K562 (cell line): ENCODE measurements at regions not wholly inside any gene's neighbourhood (a gene's known extent, or its start where the extent isn't known, plus 50 kb on each side); places are given as distances from the start of the nearest gene placed in this dataset.

Experiments
- CBFB ChIP-seq: sonication (generic); formaldehyde crosslinking; IDR thresholded peaks from 2 replicates; pipeline ENCODE4 v1.4.0; 2020; ENCODE audit warnings: mild to moderate bottlenecking, missing genetic modification reagents
- EP300 ChIP-seq: IDR thresholded peaks from 2 replicates; pipeline ENCODE4 v1.6.1; 2012; ENCODE audit warnings: low read length, improper control_type of control experiment
- FOS ChIP-seq: IDR thresholded peaks from 3 replicates; pipeline ENCODE4 v1.6.1; 2011; ENCODE audit not compliant: insufficient read length; ENCODE audit errors: extremely low read depth
- MTF1 ChIP-seq: fragments of 250-450 bp; sonication (Bioruptor Pico); IDR thresholded peaks from 2 replicates; pipeline ENCODE4 v1.9.0; 2021; ENCODE audit warnings: moderate library complexity, mild to moderate bottlenecking, inconsistent platforms, borderline replicate concordance
- NFE2 ChIP-seq: IDR thresholded peaks from 2 replicates; pipeline ENCODE4 v1.6.1; 2014; ENCODE audit warnings: antibody characterized with exemption, low read depth
- POLR2A ChIP-seq: fragments of 450-650 bp; conservative IDR thresholded peaks from 2 replicates; pipeline ENCODE4 v1.6.1; 2016
- RAD51 ChIP-seq: fragments of 450-650 bp; IDR thresholded peaks from 2 replicates; pipeline ENCODE4 v1.7.1; 2016; ENCODE audit warnings: low read depth, mild to moderate bottlenecking, borderline replicate concordance
- SIN3A ChIP-seq, 2 experiments: fragments of 150-350 bp in 1 of 2; IDR thresholded peaks; 2 replicates each; pipeline ENCODE4 v1.6.1; 2011 to 2016; ENCODE audit warnings: borderline replicate concordance in 2 of 2, low read depth in 2 of 2, low read length in 2 of 2, mild to moderate bottlenecking in 2 of 2, moderate library complexity in 2 of 2; ENCODE audit not compliant: control insufficient read depth in 1 of 2
- TAF1 ChIP-seq: IDR thresholded peaks from 2 replicates; pipeline ENCODE4 v1.6.1; 2011; ENCODE audit warnings: mild to moderate bottlenecking, low read length, moderate library complexity; ENCODE audit not compliant: insufficient read depth, control insufficient read depth, severe bottlenecking; ENCODE audit errors: extremely low read depth
- TRIM28 ChIP-seq: fragments of 450-650 bp; IDR thresholded peaks from 2 replicates; pipeline ENCODE4 v1.6.1; 2017
- YBX1 ChIP-seq: fragments of 450-650 bp; IDR thresholded peaks from 2 replicates; pipeline ENCODE4 v1.7.1; 2016; ENCODE audit warnings: mild to moderate bottlenecking
- ZSCAN32 ChIP-seq: fragments of 450-650 bp; formaldehyde crosslinking; IDR thresholded peaks from 2 replicates; pipeline ENCODE4 v1.4.0; 2020; ENCODE audit warnings: mild to moderate bottlenecking, moderate library complexity
- TF ChIP-seq, protein P1 (sequence below), 3 experiments: IDR thresholded peaks in 2 of 3; conservative IDR thresholded peaks in 1 of 3; 2 replicates each; pipeline ENCODE4 v1.5.1; 2011 to 2012; ENCODE audit warnings: low read length in 3 of 3, mild to moderate bottlenecking in 3 of 3, control low read depth in 2 of 3, improper control_type of control experiment in 1 of 3, inconsistent platforms in 1 of 3, low read depth in 1 of 3, mixed read lengths in 1 of 3, moderate library complexity in 1 of 3; ENCODE audit not compliant: insufficient read depth in 2 of 3

DNA sequence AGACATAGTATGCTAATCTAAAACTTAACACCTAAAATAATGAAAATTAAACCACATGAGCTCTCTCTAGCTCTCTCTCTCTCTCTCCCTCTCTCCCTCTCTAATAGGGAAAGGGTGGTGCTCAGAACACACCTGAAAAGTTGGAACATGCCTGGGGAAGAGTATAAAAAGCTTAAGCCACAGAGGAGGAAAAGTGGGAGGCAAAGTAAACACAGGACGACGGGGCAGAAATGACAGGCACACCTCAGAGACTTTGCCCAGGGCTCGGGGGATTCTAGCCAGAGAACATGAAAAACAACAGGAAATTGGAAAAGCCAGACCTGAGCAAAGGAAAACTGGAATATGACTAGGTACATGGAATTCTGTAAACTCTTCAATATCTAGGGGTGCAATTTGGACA is 666.1 kb downstream of the BCL11A start:
- TF ChIP-seq RAD51 = no peak
- TF ChIP-seq CBFB = no peak
- no peak for TF ChIP-seq FOS
- no peak for TF ChIP-seq NFE2
- TF ChIP-seq TAF1 = no peak
- no peak for TF ChIP-seq EP300
- TF ChIP-seq POLR2A = no peak
- TF ChIP-seq SIN3A (IDR thresholded peaks at IDR 0.05; ENCODE audit: borderline replicate concordance in 2 of 2, control insufficient read depth in 1 of 2, low read depth in 2 of 2, low read length in 2 of 2) = no peak
- TF ChIP-seq ZSCAN32 (CRISPR knock-in tag) = no peak
- TF ChIP-seq YBX1 = no peak
- no peak for TF ChIP-seq MTF1 (CRISPR knock-in tag)
- TF ChIP-seq TRIM28 = no peak
- TF ChIP-seq, protein P1, sequence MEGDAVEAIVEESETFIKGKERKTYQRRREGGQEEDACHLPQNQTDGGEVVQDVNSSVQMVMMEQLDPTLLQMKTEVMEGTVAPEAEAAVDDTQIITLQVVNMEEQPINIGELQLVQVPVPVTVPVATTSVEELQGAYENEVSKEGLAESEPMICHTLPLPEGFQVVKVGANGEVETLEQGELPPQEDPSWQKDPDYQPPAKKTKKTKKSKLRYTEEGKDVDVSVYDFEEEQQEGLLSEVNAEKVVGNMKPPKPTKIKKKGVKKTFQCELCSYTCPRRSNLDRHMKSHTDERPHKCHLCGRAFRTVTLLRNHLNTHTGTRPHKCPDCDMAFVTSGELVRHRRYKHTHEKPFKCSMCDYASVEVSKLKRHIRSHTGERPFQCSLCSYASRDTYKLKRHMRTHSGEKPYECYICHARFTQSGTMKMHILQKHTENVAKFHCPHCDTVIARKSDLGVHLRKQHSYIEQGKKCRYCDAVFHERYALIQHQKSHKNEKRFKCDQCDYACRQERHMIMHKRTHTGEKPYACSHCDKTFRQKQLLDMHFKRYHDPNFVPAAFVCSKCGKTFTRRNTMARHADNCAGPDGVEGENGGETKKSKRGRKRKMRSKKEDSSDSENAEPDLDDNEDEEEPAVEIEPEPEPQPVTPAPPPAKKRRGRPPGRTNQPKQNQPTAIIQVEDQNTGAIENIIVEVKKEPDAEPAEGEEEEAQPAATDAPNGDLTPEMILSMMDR (IDR thresholded peaks at IDR 0.05 in 2 of 3, conservative IDR thresholded peaks at IDR 0.05 in 1 of 3; ENCODE audit: insufficient read depth in 2 of 3, low read depth in 1 of 3, low read length in 3 of 3) = no peak
